ENCODE measurements at regions not wholly inside any gene's neighbourhood (a gene's known extent, or its start where the extent isn't known, plus 50 kb on each side); places are given as distances from the start of the nearest gene placed in this dataset.
"Not testable (repeated sequence)": the region's sequence is repeated elsewhere in the genome, so short reads cannot be mapped to it uniquely, and the experiment has no call there.

DNA sequence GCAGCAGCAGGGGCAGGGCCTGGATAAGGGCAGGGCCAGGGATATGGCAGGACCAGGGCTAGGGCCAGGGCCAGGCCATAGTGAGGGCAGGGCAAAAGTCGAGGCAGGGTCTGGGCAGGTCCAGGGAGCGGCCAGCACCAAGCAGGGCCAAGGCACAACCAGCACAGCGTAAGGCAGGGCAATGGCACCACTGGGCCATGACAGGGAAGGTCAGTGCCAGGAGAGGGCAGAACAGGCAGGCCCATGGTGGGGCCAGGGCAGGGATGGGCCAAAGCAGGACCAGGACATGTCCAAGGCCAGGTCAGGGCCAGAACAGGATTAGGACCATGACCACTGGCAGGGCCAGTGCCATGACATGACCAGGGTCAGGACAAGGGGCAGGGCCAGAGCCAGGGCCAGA, 403.1 kb downstream of the ZNF33B start:
- ATAC-seq; H3K36me3 ChIP-seq (ENCODE audit: control insufficient read depth in 2 of 3, insufficient read depth in 3 of 3, low read length in 3 of 3); H3K9me3 ChIP-seq (ENCODE audit: control insufficient read depth in 2 of 3, low read length in 3 of 3); DNase-seq; H3K36me3 Mint-ChIP-seq; H3K27ac Mint-ChIP-seq; CTCF ChIA-PET; H3K27ac ChIP-seq (ENCODE audit: low read depth, low read length); H3K4me3 Mint-ChIP-seq; H3K27me3 Mint-ChIP-seq; intact Hi-C loops (cut with micrococcal nuclease); H3K4me3 ChIP-seq (ENCODE audit: low read length); H3K4me1 Mint-ChIP-seq; POLR2A ChIA-PET; H3K4me1 ChIP-seq (ENCODE audit: control insufficient read depth in 2 of 2, insufficient read depth in 2 of 2, low read length in 2 of 2); H3K27me3 ChIP-seq (ENCODE audit: control insufficient read depth in 2 of 2, insufficient read depth in 2 of 2, low read length in 2 of 2): not testable (repeated sequence)
- H3K9me3 Mint-ChIP-seq: peaks cover 0 to 24% (median 5%) of the 10 kb centered on the region in 11 donors

DNA sequence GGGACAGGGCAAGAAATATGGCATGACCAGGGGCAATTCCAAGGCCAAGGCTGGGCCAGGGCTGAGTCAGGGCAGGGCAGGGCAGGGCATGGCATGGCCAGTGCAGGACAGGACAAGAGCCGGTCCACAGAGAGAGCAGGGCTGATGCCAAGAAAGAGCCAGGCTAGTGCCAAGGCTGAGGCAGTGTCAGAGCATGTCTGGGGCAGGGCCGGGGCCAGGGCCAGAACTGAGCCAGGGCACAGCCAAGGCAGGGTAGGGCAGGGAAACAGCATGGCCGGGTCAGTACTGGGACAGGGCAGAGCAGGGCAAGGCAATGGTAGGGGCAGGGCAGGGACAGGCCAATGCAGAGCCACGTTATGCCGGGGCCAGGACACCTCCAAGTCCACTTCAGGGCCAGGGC, 403.9 kb downstream of the ZNF33B start:
- H3K4me3 Mint-ChIP-seq; H3K27me3 ChIP-seq (ENCODE audit: control insufficient read depth in 2 of 2, insufficient read depth in 2 of 2, low read length in 2 of 2); H3K27ac ChIP-seq (ENCODE audit: low read depth, low read length); H3K4me1 Mint-ChIP-seq; CTCF ChIA-PET; intact Hi-C loops (cut with micrococcal nuclease); POLR2A ChIA-PET; H3K4me1 ChIP-seq (ENCODE audit: control insufficient read depth in 2 of 2, insufficient read depth in 2 of 2, low read length in 2 of 2); H3K27ac Mint-ChIP-seq; H3K4me3 ChIP-seq (ENCODE audit: low read length); H3K9me3 ChIP-seq (ENCODE audit: control insufficient read depth in 2 of 3, low read length in 3 of 3); ATAC-seq; H3K27me3 Mint-ChIP-seq; H3K36me3 Mint-ChIP-seq; H3K36me3 ChIP-seq (ENCODE audit: control insufficient read depth in 2 of 3, insufficient read depth in 3 of 3, low read length in 3 of 3); DNase-seq: not testable (repeated sequence)
- H3K9me3 Mint-ChIP-seq: peaks cover 0 to 24% (median 5%) of the 10 kb centered on the region in 11 donors

DNA sequence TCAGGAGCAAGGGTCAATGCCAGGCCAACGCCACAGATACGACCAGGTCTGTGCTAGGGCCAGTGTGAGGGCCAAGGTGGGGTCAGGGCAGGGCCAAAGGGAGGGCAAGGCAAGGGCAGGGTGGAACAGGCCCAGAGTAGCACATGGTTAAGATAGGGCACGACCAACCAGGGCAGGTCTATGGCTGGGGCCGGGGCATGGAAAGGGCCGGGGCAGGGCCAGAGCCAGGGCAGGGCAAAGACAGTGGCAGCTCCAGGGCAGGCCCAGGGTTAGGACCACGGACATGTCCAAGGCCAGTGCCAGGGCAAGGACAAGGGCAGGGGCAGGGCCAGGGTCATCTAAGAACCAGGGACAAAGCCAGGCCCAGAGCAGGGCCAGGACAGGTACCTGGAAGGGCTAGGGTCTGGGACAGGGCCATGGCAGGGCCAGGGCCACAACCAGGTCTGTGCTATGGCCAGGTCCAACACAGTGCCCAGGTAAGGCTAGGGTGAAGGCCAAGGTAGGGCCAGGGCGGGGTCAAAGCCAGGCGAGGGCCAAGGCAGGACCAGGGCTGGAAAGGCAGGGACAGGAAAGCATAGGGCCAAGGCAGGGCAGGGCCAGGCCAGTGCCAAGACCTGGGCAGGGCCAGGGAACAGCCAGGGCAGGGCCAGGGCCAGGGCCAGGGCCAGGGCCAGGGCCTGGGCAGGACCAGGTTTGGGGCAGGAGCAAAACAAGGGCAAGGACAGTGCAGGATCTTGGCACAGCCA, 404.7 kb downstream of the ZNF33B start:
- H3K27ac Mint-ChIP-seq; H3K4me1 ChIP-seq (ENCODE audit: control insufficient read depth in 2 of 2, insufficient read depth in 2 of 2, low read length in 2 of 2); H3K4me3 Mint-ChIP-seq; H3K4me3 ChIP-seq (ENCODE audit: low read length); CTCF ChIA-PET; DNase-seq; intact Hi-C loops (cut with micrococcal nuclease); H3K27ac ChIP-seq (ENCODE audit: low read depth, low read length); H3K4me1 Mint-ChIP-seq; H3K27me3 Mint-ChIP-seq; H3K36me3 ChIP-seq (ENCODE audit: control insufficient read depth in 2 of 3, insufficient read depth in 3 of 3, low read length in 3 of 3); H3K9me3 ChIP-seq (ENCODE audit: control insufficient read depth in 2 of 3, low read length in 3 of 3); ATAC-seq; H3K27me3 ChIP-seq (ENCODE audit: control insufficient read depth in 2 of 2, insufficient read depth in 2 of 2, low read length in 2 of 2); H3K36me3 Mint-ChIP-seq; POLR2A ChIA-PET: not testable (repeated sequence)
- H3K9me3 Mint-ChIP-seq: peaks cover under 1 to 22% (median 4%) of the 10 kb centered on the region in 11 donors

DNA sequence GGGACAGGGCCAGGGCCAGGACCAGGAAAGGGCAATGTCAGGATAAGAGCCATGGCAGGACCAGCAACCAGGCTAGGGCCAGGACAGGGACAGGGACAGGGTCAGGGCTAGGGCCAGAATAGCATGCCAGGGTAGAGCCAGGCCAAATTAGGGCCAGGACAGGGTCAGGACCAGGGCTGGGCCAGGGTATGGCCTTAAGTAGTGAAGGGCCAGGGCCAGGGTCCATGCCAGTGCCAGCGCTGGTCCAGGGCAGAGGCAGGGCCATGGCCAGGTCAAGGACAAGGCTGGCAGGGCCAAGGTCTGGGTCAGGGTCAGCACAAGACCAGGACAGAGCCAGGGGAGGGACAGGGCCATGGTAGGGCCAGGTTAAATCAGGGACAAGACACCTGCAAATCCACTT, 405.4 kb downstream of the ZNF33B start:
- H3K9me3 Mint-ChIP-seq: peaks cover 7 to 29% (median 10%) of the 10 kb centered on the region in 11 donors
- H3K4me3 Mint-ChIP-seq; POLR2A ChIA-PET; H3K27me3 Mint-ChIP-seq; H3K27ac Mint-ChIP-seq; H3K4me1 ChIP-seq (ENCODE audit: control insufficient read depth in 2 of 2, insufficient read depth in 2 of 2, low read length in 2 of 2); H3K36me3 ChIP-seq (ENCODE audit: control insufficient read depth in 2 of 3, insufficient read depth in 3 of 3, low read length in 3 of 3); H3K4me1 Mint-ChIP-seq; H3K36me3 Mint-ChIP-seq; H3K9me3 ChIP-seq (ENCODE audit: control insufficient read depth in 2 of 3, low read length in 3 of 3); H3K4me3 ChIP-seq (ENCODE audit: low read length); H3K27me3 ChIP-seq (ENCODE audit: control insufficient read depth in 2 of 2, insufficient read depth in 2 of 2, low read length in 2 of 2); H3K27ac ChIP-seq (ENCODE audit: low read depth, low read length); ATAC-seq; DNase-seq; intact Hi-C loops (cut with micrococcal nuclease); CTCF ChIA-PET: not testable (repeated sequence)

DNA sequence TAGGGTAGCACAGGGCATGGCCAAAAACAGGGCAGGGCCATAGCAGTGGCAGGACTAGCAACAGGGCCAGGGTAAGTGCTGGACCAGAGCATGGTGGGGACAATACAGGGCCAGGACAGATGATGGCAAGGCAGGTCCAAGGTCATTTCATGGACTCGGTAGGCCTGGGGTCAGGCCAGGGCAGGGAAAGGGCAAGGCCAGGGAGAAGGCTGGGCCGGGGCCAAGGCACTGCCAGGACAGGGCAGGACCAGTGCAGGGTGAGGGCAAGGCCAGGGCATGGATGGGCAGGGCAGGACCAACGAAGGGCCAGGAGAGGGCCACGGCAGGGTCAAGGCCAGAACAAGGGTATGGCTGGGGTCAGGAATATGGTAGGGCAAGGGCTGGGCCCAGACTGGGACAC, 407.6 kb downstream of the ZNF33B start:
- H3K27ac ChIP-seq (ENCODE audit: low read depth, low read length); H3K4me3 Mint-ChIP-seq; DNase-seq; H3K36me3 ChIP-seq (ENCODE audit: control insufficient read depth in 2 of 3, insufficient read depth in 3 of 3, low read length in 3 of 3); H3K4me1 Mint-ChIP-seq; POLR2A ChIA-PET; H3K27me3 ChIP-seq (ENCODE audit: control insufficient read depth in 2 of 2, insufficient read depth in 2 of 2, low read length in 2 of 2); CTCF ChIA-PET; H3K4me3 ChIP-seq (ENCODE audit: low read length); H3K9me3 ChIP-seq (ENCODE audit: control insufficient read depth in 2 of 3, low read length in 3 of 3); H3K27me3 Mint-ChIP-seq; intact Hi-C loops (cut with micrococcal nuclease); ATAC-seq; H3K4me1 ChIP-seq (ENCODE audit: control insufficient read depth in 2 of 2, insufficient read depth in 2 of 2, low read length in 2 of 2); H3K27ac Mint-ChIP-seq: not testable (repeated sequence)
- H3K36me3 Mint-ChIP-seq: peaks cover 6 to 23% (median 8%) of the 10 kb centered on the region in 5 donors
- peaks cover 22 to 46% (median 28%) of the 10 kb centered on the region in 11 donors for H3K9me3 Mint-ChIP-seq

DNA sequence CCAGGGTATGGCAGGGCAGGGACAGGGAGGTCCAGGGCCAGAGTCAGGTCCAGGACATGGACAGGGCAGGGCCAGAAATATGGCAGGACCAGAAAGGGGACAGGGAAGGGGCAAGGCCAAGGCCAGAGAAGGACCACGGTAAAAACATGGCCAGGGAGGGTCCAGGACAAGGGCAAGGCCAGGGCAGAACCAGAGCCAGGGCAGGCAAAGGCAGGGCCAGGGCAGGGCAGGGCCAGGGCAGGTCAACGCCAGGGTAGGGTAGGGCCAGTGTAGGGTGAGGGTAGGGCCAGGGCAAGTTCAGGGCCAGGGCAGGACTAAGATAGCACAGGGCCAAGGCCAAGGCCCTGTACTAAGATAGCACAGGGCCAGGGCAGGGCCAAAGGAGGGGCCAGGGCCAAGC, 408.3 kb downstream of the ZNF33B start:
- H3K4me3 ChIP-seq (ENCODE audit: low read length); H3K9me3 ChIP-seq (ENCODE audit: control insufficient read depth in 2 of 3, low read length in 3 of 3); H3K4me1 Mint-ChIP-seq; H3K4me1 ChIP-seq (ENCODE audit: control insufficient read depth in 2 of 2, insufficient read depth in 2 of 2, low read length in 2 of 2); ATAC-seq; CTCF ChIA-PET; intact Hi-C loops (cut with micrococcal nuclease); H3K4me3 Mint-ChIP-seq; H3K36me3 ChIP-seq (ENCODE audit: control insufficient read depth in 2 of 3, insufficient read depth in 3 of 3, low read length in 3 of 3); H3K27ac Mint-ChIP-seq; POLR2A ChIA-PET; H3K27ac ChIP-seq (ENCODE audit: low read depth, low read length); DNase-seq; H3K27me3 Mint-ChIP-seq; H3K27me3 ChIP-seq (ENCODE audit: control insufficient read depth in 2 of 2, insufficient read depth in 2 of 2, low read length in 2 of 2): not testable (repeated sequence)
- Mint-ChIP-seq H3K9me3 (peaks cover 22 to 45% (median 29%) of the 10 kb centered on the region in 11 donors), H3K36me3 (peaks cover 6 to 23% (median 8%) of the 10 kb centered on the region in 5 donors)

DNA sequence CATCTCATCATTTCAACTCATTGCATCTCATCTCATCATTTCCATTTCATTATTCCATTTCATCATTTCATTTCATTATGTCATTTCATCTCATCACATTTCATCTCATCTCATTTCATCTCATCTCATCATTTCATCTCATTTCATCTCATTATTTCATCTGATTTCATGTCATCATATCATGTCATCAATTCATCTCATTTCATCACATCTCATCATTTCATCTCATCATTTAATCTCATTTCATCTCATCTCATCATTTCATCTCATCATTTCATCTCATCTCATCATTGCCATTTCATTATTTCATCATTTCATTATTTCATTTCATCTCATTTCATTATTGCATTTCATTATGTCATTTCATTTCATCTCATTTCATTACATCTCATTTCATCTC, 410.5 kb downstream of the ZNF33B start:
- H3K4me3 ChIP-seq (ENCODE audit: low read length); H3K9me3 ChIP-seq (ENCODE audit: control insufficient read depth in 2 of 3, low read length in 3 of 3); POLR2A ChIA-PET; H3K4me1 ChIP-seq (ENCODE audit: control insufficient read depth in 2 of 2, insufficient read depth in 2 of 2, low read length in 2 of 2); H3K27me3 Mint-ChIP-seq; intact Hi-C loops (cut with micrococcal nuclease); H3K27me3 ChIP-seq (ENCODE audit: control insufficient read depth in 2 of 2, insufficient read depth in 2 of 2, low read length in 2 of 2); DNase-seq; H3K27ac ChIP-seq (ENCODE audit: low read depth, low read length); H3K4me1 Mint-ChIP-seq; H3K36me3 ChIP-seq (ENCODE audit: control insufficient read depth in 2 of 3, insufficient read depth in 3 of 3, low read length in 3 of 3); H3K4me3 Mint-ChIP-seq; H3K27ac Mint-ChIP-seq; ATAC-seq; CTCF ChIA-PET: not testable (repeated sequence)
- H3K36me3 Mint-ChIP-seq: peaks cover 6 to 23% (median 8%) of the 10 kb centered on the region in 5 donors
- peaks cover 22 to 45% (median 29%) of the 10 kb centered on the region in 11 donors for H3K9me3 Mint-ChIP-seq
